ENCODE measurements at regions not wholly inside any gene's neighbourhood (a gene's known extent, or its start where the extent isn't known, plus 50 kb on each side); places are given as distances from the start of the nearest gene placed in this dataset.

- TF ChIP-seq ATF3 (IDR thresholded peaks at IDR 0.05) (no peak), JUND (IDR thresholded peaks at IDR 0.05) (no peak), CTCF (IDR thresholded peaks at IDR 0.05; ENCODE audit: low read depth, low read length, missing input control) (no peak), SP1 (IDR thresholded peaks at IDR 0.05) (no peak)
- no peak overlapping the region for H3K9ac ChIP-seq (ENCODE audit: low read depth in 1 of 2, low read length in 2 of 2)
- H3K4me3 ChIP-seq (ENCODE audit: low read depth in 1 of 3, low read length in 3 of 3), result no peak overlapping the region
- no peak overlapping the region for H3K27ac ChIP-seq (ENCODE audit: low read depth in 1 of 2, low read length in 2 of 2)
- H3K36me3 ChIP-seq (ENCODE audit: control insufficient read depth in 4 of 4, insufficient read depth in 3 of 4, low read depth in 1 of 4, low read length in 3 of 4), result no peaks in the 10 kb centered on the region
- H3K9me3 ChIP-seq (ENCODE audit: control insufficient read depth in 4 of 4, low read length in 3 of 4), result no peaks in the 10 kb centered on the region
- H3K27me3 ChIP-seq (ENCODE audit: control insufficient read depth in 4 of 4, insufficient read depth in 4 of 4, low read length in 3 of 4), result no peaks in the 10 kb centered on the region
- H3K4me1 ChIP-seq (ENCODE audit: control insufficient read depth in 4 of 4, insufficient read depth in 4 of 4, low read length in 3 of 4), result no peaks in the 10 kb centered on the region
- DNase-seq (ENCODE audit: low spot score), result no peak
These were observed 381.3 kb upstream of the INTU start for GRCh38 chr4:127251423-127251822.

GRCh38 chr4:127256500-127256899, 376.3 kb upstream of the INTU start:
- Histone ChIP-seq H3K27me3 (ENCODE audit: control insufficient read depth in 4 of 4, insufficient read depth in 4 of 4, low read length in 3 of 4) (no peaks in the 10 kb centered on the region), H3K27ac (ENCODE audit: low read depth in 1 of 2, low read length in 2 of 2) (no peak overlapping the region), H3K9ac (ENCODE audit: low read depth in 1 of 2, low read length in 2 of 2) (no peak overlapping the region), H3K4me1 (ENCODE audit: control insufficient read depth in 4 of 4, insufficient read depth in 4 of 4, low read length in 3 of 4) (no peaks in the 10 kb centered on the region), H3K36me3 (ENCODE audit: control insufficient read depth in 4 of 4, insufficient read depth in 3 of 4, low read depth in 1 of 4, low read length in 3 of 4) (no peaks in the 10 kb centered on the region), H3K4me3 (ENCODE audit: low read depth in 1 of 3, low read length in 3 of 3) (no peak overlapping the region), H3K9me3 (ENCODE audit: control insufficient read depth in 4 of 4, low read length in 3 of 4) (no peaks in the 10 kb centered on the region)
- TF ChIP-seq HNF4A (conservative IDR thresholded peaks at IDR 0.05), result no peak
- TF ChIP-seq FOXA2 (IDR thresholded peaks at IDR 0.05), result no peak
- no peak for TF ChIP-seq TAF1 (conservative IDR thresholded peaks at IDR 0.05)
- TF ChIP-seq EGR1 (IDR thresholded peaks at IDR 0.05; ENCODE audit: low read depth in 2 of 2), result no peak
- TF ChIP-seq REST (IDR thresholded peaks at IDR 0.05), result no peak
- TF ChIP-seq YY1 (IDR thresholded peaks at IDR 0.05), result no peak
- no peak for TF ChIP-seq SP1 (IDR thresholded peaks at IDR 0.05)
- no peak for TF ChIP-seq ATF3 (IDR thresholded peaks at IDR 0.05)
- TF ChIP-seq RAD21 (IDR thresholded peaks at IDR 0.05), result no peak
- TF ChIP-seq FOXA1 (IDR thresholded peaks at IDR 0.05), result no peak
- TF ChIP-seq NR2F2 (IDR thresholded peaks at IDR 0.05), result no peak
- no peak for TF ChIP-seq GABPA (IDR thresholded peaks at IDR 0.05 in 1 of 2, conservative IDR thresholded peaks at IDR 0.05 in 1 of 2)
- no peak for TF ChIP-seq JUND (IDR thresholded peaks at IDR 0.05)
- TF ChIP-seq RXRA (IDR thresholded peaks at IDR 0.05), result no peak
- no peak for TF ChIP-seq ZBTB33 (IDR thresholded peaks at IDR 0.05)
- TF ChIP-seq CTCF (IDR thresholded peaks at IDR 0.05; ENCODE audit: low read depth, low read length, missing input control), result no peak
- 76% methylated on average over 4 of the region's 4 CpGs for WGBS
- no peak for DNase-seq (ENCODE audit: low spot score)
